NCI-H345 treated with DMSO at 0.1 percent for 48 hours (cell line): ENCODE measurements at regions not wholly inside any gene's neighbourhood (a gene's known extent, or its start where the extent isn't known, plus 50 kb on each side); places are given as distances from the start of the nearest gene placed in this dataset.

Experiments
- DNase-seq: peaks from one replicate; lab custom pipeline; 2025; ENCODE audit not compliant: unreplicated experiment; lab: John Stamatoyannopoulos, UW

- no peak for DNase-seq
These were observed 487.2 kb downstream of the BCL11A start for GRCh38 chr2:60066096-60066839.

DNA sequence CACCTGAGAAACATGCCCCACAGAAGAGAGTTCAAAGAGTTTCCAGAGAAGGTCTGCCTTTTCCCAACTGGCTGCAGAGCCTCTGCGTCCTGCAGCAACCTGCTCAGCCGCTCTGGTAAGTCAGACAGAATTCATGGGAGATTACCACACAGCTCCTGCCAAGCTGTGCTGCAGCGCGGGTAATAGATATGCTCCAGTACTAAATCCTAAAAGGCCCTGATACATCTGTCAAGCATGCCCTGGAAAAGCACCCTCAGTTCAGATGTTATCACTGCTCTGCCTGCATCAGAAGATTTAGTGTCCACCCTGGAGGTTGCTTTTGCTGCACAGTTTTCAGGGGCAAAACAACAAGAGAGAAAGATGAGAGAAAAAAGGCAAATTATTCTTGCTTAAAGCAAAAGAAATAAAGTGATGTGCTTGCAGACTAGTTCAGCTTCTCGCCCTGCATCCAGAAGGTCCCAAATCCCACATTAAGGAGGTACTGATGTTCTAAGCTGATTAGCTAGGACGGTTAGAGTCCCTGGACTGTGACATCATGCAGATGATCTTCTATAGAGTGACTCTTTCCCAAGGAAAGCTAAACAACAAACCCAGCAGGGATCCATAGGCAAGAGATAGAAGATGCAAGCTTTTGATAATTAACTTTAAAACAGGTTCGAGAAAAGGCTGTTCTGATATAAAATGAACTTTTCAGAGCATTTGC, 488.6 kb downstream of the BCL11A start:
- no peak for DNase-seq

DNA sequence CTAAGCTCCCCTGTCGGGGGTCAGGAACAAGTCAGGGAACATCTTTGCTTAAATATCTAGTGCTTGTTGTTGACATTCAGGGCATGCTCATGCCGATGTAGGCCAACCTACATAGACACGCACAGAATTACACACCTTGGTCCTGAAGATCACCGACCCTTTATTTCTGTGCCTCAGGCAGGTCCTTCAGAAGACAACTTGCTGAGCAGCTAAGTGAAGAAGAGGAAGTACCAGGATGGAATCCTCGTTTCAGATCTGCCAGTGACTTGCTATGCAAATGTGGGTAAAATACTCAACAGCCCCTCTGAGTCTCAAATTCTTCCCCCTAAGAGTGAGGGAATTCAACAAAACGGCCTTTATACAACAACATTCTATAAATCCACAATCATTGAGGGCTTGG, 494.7 kb downstream of the BCL11A start:
- no peak for DNase-seq

GRCh38 chr2:60054571-60055340, 498.7 kb downstream of the BCL11A start:
- no peak for DNase-seq

DNA sequence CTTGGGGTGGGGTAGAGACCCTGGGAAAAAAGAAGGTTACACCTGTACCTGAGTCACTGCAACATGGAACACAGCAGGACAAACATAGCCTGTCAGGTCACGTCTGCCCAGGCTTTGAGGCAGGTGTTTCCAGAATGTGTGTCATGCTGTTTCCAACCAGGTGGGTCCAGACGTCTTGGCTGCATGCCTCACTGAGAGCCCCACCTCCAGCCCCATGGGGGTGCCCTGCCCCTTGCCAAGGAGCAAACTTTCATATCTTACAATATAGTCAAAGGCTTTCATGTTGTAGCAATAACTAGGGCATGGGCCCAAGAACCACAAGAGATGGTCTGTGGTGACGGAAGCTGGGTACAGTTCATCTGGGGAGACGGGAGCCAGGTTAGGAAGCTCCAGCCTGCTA, 499.7 kb downstream of the BCL11A start:
- no peak for DNase-seq

DNA sequence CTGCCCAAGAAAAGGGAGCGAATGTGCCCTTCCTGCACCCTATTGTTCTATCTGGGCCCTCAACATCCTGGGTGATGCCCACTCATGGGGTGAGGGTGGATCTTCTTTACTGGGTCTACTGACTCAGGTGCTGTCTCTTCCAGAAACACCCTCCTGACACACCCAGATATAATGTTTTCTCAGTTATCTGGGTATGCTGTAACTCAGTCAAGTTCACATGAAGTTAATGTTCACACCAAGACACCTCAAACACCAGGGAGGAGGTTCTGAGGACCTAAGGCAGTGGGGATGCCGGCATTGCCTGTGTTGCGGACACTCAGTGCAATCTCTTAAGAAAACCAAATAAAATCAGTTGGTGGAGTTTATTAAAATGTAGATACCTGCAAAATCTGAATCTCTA, 500.9 kb downstream of the BCL11A start:
- no peak for DNase-seq

GRCh38 chr2:60051991-60052390, 501.5 kb downstream of the BCL11A start:
- no peak for DNase-seq

DNA sequence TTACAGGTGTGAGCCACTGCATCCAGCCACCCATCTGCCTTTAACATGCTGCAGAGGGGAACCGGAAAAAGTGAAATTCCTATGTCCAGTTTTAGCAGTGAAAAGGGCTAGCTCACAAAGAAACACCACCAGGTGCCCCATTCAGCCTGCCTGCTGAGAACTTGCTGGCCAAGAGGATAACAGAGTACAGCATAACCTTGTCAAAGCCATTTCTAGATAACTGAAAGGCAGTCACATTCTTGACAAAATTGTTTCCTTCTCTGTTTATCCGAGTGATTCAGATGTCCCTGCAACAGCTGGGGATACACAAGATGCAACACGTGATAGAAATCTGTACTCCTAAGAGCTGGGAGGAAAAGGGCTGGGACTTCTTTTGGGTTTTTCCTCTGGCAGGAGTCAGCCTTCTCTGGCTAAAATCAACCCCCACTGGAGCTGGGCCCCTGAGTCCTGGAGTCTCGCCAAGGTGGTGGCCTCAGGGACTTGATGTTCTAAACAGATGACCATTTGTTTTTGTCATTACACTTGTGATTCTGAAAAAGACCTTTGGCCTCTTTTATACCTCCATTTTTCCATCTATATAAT, 505.4 kb downstream of the BCL11A start:
- DNase-seq, result no peak

DNA sequence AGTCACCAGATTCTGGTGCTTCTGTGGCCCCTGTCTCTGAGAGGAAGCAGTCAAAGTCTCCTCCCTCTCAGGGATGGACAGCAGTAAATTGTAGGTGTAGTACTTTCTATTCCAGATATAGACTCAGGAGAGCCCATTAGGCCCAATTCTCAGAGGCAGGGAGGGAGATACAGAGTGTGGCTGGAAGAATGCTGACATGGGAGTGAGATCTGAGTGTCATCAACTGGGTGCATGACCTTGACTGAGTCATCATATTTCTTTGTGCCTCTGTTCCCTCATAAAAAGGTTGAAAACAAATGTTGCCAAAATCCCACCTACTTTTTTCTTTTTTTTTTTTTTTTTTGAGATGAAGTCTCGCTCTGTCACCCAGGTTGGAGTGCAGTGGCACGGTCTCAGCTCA, 506.1 kb downstream of the BCL11A start:
- no peak for DNase-seq

DNA sequence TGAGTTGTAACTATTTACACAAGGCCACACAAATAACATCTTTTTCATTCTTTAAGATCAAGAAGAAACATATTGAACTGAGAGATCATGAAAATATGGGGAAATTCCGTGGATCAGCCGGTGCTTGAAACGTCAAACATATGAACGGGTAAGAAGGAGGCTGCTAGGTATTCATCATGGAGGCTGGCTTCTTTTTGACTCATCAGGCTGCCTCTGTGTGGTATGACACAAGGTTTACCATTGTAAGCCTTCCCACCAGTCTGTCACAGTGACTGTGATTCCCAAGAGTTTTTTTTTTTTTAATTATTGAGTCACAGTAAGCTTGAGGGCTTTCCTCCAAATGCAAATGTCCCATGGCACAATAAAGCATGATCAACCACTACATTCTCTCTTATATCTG, 506.9 kb downstream of the BCL11A start:
- no peak for DNase-seq

GRCh38 chr2:60045456-60045855, 508.0 kb downstream of the BCL11A start:
- no peak for DNase-seq

DNA sequence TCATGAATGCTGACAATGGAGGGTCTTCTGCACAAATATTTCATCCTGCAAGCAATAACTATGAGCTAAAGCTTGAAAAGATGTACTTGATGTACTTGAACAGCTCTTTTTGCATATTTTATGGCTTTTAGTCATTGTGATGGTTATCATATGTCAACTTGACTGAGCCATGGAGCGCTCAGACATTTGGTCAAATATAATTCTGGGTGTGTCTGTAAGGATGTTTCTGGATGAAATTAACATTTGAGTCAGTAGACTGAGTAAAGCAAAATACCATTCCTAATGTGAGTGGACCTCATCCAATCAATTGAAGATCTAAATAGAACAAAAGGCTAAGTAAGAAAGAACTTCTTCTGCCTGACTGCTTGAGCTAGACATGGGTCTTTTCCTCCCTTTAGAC, 509.0 kb downstream of the BCL11A start:
- no peak for DNase-seq

- no peak for DNase-seq
These were observed 511.4 kb downstream of the BCL11A start for GRCh38 chr2:60042023-60042422.

DNA sequence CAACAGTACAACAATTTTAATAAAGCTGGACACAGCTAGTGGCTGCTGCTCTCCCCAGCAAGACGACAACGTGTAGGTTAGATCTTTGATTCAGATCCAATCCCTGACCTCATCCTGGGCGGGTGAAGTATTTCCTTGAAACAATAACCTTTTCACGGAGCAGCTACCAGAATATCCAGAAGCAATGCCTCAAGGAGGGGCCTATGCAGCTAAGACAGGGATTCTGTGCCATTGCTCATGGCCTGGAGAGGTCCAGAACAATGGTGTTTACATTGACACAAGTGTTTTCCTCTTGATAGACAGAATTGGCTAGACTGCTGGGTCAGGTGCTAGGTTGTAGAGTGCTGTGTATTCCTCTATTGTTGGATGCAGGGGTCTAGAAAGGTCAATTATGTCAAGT, 520.1 kb downstream of the BCL11A start:
- DNase-seq, result peak; percentile 6

- DNase-seq, result no peak
These were observed 523.9 kb downstream of the BCL11A start for GRCh38 chr2:60029566-60029883.

DNA sequence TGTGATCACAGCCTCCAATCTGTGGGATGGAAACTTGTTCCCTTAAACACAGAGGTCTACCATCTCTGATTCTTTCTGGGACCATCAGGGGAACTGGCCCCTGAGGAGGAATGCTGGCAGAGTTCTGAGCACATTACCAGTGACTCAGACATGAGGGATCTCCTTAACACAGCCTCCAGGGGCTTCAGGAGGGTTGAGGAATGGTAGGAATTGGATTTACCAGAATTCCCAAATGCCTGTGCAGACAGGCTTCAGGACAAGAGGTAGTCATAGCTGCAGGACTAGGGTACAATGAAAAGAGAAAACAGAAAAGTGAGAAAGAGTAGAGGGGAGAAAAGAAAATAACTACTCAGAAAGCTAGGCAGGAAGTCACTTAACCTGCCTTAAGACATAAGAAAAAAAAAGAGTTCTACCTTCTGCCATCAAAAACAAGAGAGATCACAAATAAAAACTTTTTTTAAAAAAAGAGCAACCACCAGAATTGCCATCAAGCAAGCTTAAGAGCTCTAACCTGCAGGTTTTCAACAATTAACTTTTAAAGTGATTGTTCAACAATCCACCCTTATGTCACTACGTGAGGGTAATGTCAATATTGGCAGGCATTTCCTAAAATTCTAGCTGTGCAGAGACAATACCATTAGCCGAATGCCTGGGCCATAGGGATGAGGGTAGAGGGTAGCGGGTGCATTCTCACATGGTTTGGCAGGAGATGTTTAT, 524.4 kb downstream of the BCL11A start:
- DNase-seq, result peak; percentile 61

- no peak for DNase-seq
These were observed 528.0 kb downstream of the BCL11A start for GRCh38 chr2:60025496-60025895.

DNA sequence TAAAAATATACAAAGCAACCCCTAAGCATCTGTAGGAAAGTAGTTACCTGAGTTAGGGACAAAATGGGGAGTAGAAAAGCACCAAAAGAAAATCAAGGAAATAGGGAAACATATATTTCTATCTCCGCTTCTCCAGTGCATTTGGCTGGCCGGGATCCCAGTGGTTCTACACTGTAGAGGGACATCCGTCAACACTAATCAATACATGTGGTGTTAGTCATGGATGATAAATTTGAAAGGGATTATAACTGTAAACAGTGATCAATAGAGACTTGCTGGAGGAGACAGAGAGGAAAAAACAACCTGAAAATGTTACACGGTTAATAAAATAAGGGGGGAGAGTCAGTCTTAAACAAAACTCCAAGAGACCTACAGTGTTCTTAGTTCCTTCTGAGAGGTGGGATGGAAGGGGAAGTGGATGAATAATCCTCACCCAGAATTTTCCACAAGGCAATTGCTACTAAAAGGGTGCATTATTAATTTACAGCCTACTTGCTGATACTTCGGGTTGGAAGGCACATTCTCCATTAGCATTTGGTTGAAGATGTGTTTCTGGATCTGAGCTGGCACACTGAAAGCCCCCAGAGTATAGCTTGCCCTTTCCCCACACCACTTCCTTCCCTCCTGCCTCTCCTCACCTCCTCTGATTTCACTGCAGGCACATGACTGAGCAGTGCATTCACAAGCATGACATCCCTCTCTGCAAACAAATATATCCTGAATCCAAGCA, 530.0 kb downstream of the BCL11A start:
- DNase-seq, result no peak

DNA sequence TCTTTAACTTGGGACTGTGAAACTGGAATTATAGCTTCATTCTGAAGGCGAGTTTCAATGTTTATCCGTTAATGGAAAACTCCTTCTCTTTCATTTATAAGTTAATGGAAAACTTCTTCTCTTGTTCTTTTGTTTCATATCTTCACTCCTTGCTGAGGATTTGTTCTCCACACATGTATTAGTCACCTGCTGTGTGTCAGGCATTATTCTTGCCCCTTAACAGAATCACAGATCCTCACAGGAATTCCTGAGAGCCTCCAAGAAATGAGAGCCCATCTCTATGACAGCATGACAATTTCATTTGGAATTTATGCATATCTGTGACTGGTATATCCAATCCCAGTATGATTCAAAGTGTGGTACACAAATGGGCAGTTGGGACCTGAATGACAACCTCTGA, 545.8 kb downstream of the BCL11A start:
- no peak for DNase-seq

- no peak for DNase-seq
These were observed 550.4 kb downstream of the BCL11A start for GRCh38 chr2:60003076-60003475.
